ENCODE measurements at regions not wholly inside any gene's neighbourhood (a gene's known extent, or its start where the extent isn't known, plus 50 kb on each side); places are given as distances from the start of the nearest gene placed in this dataset.

GRCh38 chr17:71063559-71063958 is 894.2 kb downstream of the KCNJ2 start:
- TF ChIP-seq CTCF (IDR thresholded peaks at IDR 0.05; ENCODE audit: control extremely low read depth in 1 of 3, insufficient read depth in 1 of 3, low read depth in 1 of 3, low read length in 3 of 3) (no peak), EZH2 (IDR thresholded peaks at IDR 0.05; ENCODE audit: low read depth, low read length, severe bottlenecking) (no peak), TAF1 (IDR thresholded peaks at IDR 0.05; ENCODE audit: low read depth, low read length) (no peak), MAX (IDR thresholded peaks at IDR 0.05) (no peak), POLR2A (IDR thresholded peaks at IDR 0.05; ENCODE audit: control extremely low read depth in 1 of 2, low read depth in 2 of 2, low read length in 2 of 2) (no peak), TBP (IDR thresholded peaks at IDR 0.05; ENCODE audit: low read depth, low read length) (no peak), RXRA (IDR thresholded peaks at IDR 0.05; ENCODE audit: insufficient read depth, low read depth, low read length) (no peak), CEBPB (IDR thresholded peaks at IDR 0.05; ENCODE audit: low read depth, low read length) (no peak), USF2 (IDR thresholded peaks at IDR 0.05; ENCODE audit: low read length) (no peak), POLR2AphosphoS5 (IDR thresholded peaks at IDR 0.05; ENCODE audit: low read depth, low read length) (no peak)
